ENCODE measurements at regions not wholly inside any gene's neighbourhood (a gene's known extent, or its start where the extent isn't known, plus 50 kb on each side); places are given as distances from the start of the nearest gene placed in this dataset.
"Not testable (repeated sequence)": the region's sequence is repeated elsewhere in the genome, so short reads cannot be mapped to it uniquely, and the experiment has no call there.

GRCh38 chr17:20938988-20939615 lies 103.7 kb downstream of the USP22 start:
- no peak for DNase-seq

GRCh38 chr17:20941872-20942271 lies 100.9 kb downstream of the USP22 start:
- DNase-seq: no peak

GRCh38 chr17:20944014-20944865 lies 98.6 kb downstream of the USP22 start:
- no peak for DNase-seq

GRCh38 chr17:20947708-20948107 lies 95.1 kb downstream of the USP22 start:
- not testable (repeated sequence) for DNase-seq

- DNase-seq: no peak
Observed at GRCh38 chr17:20948984-20949777, 93.6 kb downstream of the USP22 start.

Data from hypothalamus (tissue), 51 donors.